Mucosa of rectum (tissue), 2 donors: ENCODE measurements at regions not wholly inside any gene's neighbourhood (a gene's known extent, or its start where the extent isn't known, plus 50 kb on each side); places are given as distances from the start of the nearest gene placed in this dataset.

Experiments
- H3K27ac ChIP-seq, 2 donors: one replicate each; pipeline ENCODE4 v1.7.0; 2013; ENCODE audit warnings: inconsistent platforms in 2 of 2, low read depth in 2 of 2, low read length in 2 of 2
- H3K27me3 ChIP-seq, 2 donors: one replicate each; pipeline ENCODE4 v1.7.0; 2013; ENCODE audit warnings: low read length in 2 of 2; ENCODE audit not compliant: control insufficient read depth in 2 of 2, insufficient read depth in 2 of 2
- H3K36me3 ChIP-seq, 2 donors: one replicate each; pipeline ENCODE4 v1.7.0; 2013; ENCODE audit warnings: low read length in 2 of 2; ENCODE audit not compliant: control insufficient read depth in 2 of 2, insufficient read depth in 2 of 2
- H3K4me1 ChIP-seq, 2 donors: one replicate each; pipeline ENCODE4 v1.7.0; 2013; ENCODE audit warnings: low read length in 2 of 2, mild to moderate bottlenecking in 1 of 2; ENCODE audit not compliant: control insufficient read depth in 2 of 2, insufficient read depth in 2 of 2
- H3K4me3 ChIP-seq, 2 donors: one replicate each; pipeline ENCODE4 v1.7.0; 2013; ENCODE audit warnings: low read length in 2 of 2
- H3K9ac ChIP-seq, 2 donors: one replicate each; pipeline ENCODE4 v1.7.0; 2013; ENCODE audit warnings: low read length in 2 of 2, low read depth in 1 of 2, mild to moderate bottlenecking in 1 of 2
- H3K9me3 ChIP-seq, 2 donors: one replicate each; pipeline ENCODE4 v1.7.0; 2013; ENCODE audit warnings: low read length in 2 of 2; ENCODE audit not compliant: control insufficient read depth in 2 of 2
- donor health status: healthy.
- donor health status: Normal muscosa, but diverticular disease.

DNA sequence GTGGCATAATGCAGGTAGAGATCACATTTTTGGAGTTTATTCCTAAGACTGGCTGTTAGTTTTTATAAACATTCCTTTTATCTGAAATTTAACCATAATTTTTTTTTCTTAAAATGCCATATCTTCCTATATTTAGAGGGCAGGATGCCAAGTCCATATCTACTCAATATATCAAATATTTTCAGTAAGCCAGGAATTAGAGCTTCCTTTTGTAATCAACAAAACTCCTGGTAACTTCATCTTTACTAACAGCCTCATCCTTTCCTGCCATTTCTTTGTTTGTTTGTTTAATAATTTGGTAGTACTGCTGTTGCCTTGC, 136.3 kb downstream of the OLIG3 start:
- no peak overlapping the region for H3K27ac ChIP-seq

DNA sequence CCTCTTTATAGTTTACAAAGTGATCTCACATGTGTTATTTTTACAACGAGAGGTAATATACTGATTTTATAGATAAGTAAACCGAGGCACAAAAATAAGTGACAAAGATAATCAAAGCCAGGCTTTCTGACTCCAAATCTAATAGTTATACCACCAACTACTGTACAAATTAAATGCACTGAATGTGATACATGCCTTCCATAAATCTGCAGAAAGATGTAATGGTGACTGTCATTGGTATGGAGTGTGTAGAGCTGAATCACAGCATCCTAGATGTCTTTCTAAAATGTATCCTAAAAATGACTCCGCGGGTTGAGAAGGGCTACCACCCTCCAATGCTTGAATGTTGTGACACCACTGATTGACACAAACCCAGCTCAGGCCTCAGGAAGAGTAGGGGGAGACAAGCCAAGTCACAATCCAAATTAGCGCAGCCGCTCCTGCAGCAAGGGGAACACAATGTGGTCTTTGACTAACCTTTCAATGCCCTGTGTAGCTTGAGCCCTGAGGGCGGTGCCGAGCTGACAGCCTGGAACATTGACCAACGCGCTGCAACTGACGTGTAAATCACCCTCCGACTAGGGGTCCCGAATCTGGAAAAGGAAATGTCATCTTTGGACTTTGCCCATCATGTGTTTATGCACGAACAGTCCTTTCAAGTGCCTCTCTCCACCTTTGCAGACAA, 136.8 kb downstream of the OLIG3 start:
- Histone ChIP-seq H3K27me3 (no peaks in the 10 kb centered on the region), H3K4me3 (no peak overlapping the region), H3K4me1 (no peaks in the 10 kb centered on the region), H3K9me3 (no peaks in the 10 kb centered on the region), H3K27ac (no peak overlapping the region), H3K36me3 (no peaks in the 10 kb centered on the region), H3K9ac (no peak overlapping the region)

More for the DNA sequence above, 136.3 kb downstream of the OLIG3 start:
- no peak overlapping the region for H3K9ac ChIP-seq
- no peaks in the 10 kb centered on the region for H3K9me3 ChIP-seq
- no peaks in the 10 kb centered on the region for H3K36me3 ChIP-seq
- H3K27me3 ChIP-seq, result no peaks in the 10 kb centered on the region
- H3K4me1 ChIP-seq, result no peaks in the 10 kb centered on the region
- no peak overlapping the region for H3K4me3 ChIP-seq

DNA sequence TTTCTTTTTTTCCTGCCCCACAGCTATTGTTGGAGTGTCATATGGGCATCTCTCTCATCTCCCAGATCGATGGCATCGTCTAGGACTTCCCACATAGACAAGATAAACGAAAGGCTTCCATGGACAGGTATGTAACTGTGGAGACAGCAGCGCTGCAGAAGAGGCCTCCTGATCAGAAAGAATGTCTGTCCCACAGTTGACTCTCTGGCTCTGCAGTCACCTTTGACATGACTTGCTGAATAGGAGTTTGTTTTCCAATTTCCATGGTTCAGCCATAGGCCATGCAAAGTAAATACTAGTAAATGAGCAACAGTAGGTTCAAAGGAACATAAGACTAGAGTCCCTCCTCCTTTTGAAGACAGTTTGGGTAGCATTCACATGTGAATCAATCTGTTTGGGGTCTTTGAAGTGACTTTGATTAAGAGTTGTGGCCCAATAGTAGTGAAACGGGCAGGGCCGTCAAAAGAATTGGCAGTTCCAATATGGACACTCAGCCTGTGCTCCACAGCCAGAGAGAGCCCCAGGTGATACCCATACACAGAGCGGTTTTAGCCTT, 134.7 kb upstream of the IFNGR1 start:
- Histone ChIP-seq H3K36me3 (no peaks in the 10 kb centered on the region), H3K9ac (no peak overlapping the region), H3K4me1 (no peaks in the 10 kb centered on the region), H3K27ac (no peak overlapping the region), H3K27me3 (no peaks in the 10 kb centered on the region), H3K4me3 (no peak overlapping the region), H3K9me3 (no peaks in the 10 kb centered on the region)

- no peak overlapping the region for H3K4me3 ChIP-seq
- H3K27me3 ChIP-seq, result no peaks in the 10 kb centered on the region
- no peaks in the 10 kb centered on the region for H3K36me3 ChIP-seq
- no peaks in the 10 kb centered on the region for H3K9me3 ChIP-seq
- H3K27ac ChIP-seq, result no peak overlapping the region
- no peak overlapping the region for H3K9ac ChIP-seq
- H3K4me1 ChIP-seq, result no peaks in the 10 kb centered on the region
Observed at GRCh38 chr6:137353346-137353745, 134.2 kb upstream of the IFNGR1 start.

GRCh38 chr6:137352859-137353258, 133.7 kb upstream of the IFNGR1 start:
- no peaks in the 10 kb centered on the region for H3K36me3 ChIP-seq
- no peaks in the 10 kb centered on the region for H3K9me3 ChIP-seq
- no peaks in the 10 kb centered on the region for H3K4me1 ChIP-seq
- no peak overlapping the region for H3K27ac ChIP-seq
- H3K9ac ChIP-seq, result no peak overlapping the region
- H3K27me3 ChIP-seq, result no peaks in the 10 kb centered on the region
- no peak overlapping the region for H3K4me3 ChIP-seq

DNA sequence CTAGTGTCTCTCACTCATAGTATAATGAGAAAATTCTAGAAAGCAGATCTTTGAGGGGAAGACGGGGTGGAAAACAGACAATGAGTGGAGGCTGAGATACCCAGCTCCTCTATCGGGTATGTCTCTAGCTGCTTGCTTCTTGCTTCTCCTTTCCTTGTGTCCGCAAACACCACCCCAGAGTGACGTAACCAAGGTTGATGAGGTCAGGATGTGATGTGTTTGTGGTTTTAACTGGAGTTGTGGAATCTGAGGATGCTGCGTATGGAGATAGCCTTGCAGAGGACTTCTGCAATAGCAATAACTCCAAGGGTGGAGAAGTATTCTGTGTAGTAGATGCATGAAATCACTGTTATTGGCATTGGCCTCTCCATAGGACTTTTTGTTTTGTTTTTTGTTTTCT, 132.7 kb upstream of the IFNGR1 start:
- no peaks in the 10 kb centered on the region for H3K9me3 ChIP-seq
- H3K36me3 ChIP-seq, result no peaks in the 10 kb centered on the region
- no peaks in the 10 kb centered on the region for H3K27me3 ChIP-seq
- no peaks in the 10 kb centered on the region for H3K4me1 ChIP-seq
- H3K9ac ChIP-seq, result no peak overlapping the region
- H3K4me3 ChIP-seq, result no peak overlapping the region
- no peak overlapping the region for H3K27ac ChIP-seq

DNA sequence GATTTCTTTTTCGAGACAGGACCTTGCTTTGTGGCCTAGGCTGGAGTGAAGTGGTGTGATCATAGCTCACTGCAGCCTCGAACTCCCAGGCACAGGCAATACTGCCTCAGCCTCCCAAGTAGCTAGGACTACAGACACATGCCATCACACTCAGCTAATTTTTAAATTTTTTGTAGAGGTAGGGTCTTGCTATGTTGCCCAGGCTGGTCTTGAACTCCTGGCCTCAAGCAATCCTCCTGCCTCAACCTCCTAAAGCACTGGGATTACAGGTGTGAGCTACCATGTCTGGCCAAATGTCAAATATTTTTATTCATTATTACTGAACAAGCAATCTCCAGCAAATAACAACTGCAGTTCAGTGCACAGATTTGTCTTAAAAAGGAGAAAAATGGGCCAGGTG, 131.7 kb upstream of the IFNGR1 start:
- Histone ChIP-seq H3K9ac (no peak overlapping the region), H3K4me1 (no peaks in the 10 kb centered on the region), H3K9me3 (no peaks in the 10 kb centered on the region), H3K27me3 (no peaks in the 10 kb centered on the region), H3K27ac (no peak overlapping the region), H3K4me3 (no peak overlapping the region), H3K36me3 (no peaks in the 10 kb centered on the region)

DNA sequence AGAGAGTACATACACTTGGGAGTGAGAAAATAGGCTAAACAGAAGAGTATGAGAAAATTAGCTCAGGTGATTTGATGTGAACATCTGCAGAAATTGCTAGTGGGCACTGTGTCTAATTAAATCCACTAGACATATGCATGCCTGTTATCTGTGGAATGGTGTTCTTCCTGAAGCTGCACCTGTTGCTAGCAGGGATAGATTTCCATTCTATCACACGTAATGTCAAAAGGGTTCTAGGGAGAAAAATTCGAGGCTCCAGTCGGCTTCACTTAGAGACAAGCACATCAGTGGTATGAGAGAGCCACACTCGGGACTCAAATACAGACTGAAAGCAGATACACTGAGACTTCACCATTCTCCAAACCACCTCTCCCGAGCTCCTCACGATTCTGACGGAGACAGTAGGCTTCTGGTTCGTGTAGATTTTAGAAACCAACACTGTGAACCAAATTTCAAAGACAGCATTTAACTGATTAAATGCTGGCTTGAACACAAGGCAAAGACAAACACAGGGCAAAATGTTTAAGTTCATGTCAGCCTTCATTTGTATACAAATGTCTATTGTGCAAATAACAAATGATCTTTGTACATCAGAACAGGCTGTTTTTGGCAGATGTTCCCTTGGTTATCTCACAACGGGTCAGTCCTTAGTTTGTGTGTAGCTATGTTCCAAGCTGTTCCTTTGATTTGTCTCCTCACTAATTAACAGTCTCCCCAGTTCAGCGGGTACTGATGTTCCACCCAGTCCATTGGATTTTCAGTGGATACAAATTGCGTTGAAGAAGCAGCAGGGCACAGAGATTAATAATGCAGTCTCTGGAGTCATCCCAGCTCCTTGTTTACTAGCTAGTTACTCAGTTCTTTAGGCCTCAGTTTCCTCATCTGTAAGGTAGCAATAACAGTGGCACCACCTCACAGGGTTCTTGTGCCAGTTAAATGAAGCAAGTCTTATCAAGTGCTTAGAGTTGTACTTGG, 131.0 kb upstream of the IFNGR1 start:
- H3K27me3 ChIP-seq, result no peaks in the 10 kb centered on the region
- no peaks in the 10 kb centered on the region for H3K36me3 ChIP-seq
- no peaks in the 10 kb centered on the region for H3K4me1 ChIP-seq
- no peaks in the 10 kb centered on the region for H3K9me3 ChIP-seq
- no peak overlapping the region for H3K9ac ChIP-seq
- H3K4me3 ChIP-seq, result no peak overlapping the region
- H3K27ac ChIP-seq, result no peak overlapping the region

DNA sequence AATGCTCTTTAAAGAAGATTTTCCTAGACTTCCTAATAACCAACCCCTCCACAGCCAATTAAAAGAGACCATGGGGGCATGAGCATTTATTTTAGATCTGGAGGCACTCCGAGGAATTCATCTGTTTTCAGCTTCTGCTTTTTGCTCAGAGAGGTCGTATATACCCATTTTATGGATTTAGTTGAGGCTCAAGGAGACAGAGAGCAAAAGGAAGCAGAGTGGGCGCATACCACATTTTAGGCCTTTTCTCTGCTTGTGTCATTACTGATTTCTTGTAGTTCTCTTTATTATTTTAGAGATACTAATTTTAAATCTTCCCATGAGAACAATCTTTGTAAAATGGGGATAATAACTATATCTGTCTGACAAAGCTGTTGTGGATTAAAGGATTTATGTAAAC, 129.6 kb upstream of the IFNGR1 start:
- H3K36me3 ChIP-seq, result no peaks in the 10 kb centered on the region

DNA sequence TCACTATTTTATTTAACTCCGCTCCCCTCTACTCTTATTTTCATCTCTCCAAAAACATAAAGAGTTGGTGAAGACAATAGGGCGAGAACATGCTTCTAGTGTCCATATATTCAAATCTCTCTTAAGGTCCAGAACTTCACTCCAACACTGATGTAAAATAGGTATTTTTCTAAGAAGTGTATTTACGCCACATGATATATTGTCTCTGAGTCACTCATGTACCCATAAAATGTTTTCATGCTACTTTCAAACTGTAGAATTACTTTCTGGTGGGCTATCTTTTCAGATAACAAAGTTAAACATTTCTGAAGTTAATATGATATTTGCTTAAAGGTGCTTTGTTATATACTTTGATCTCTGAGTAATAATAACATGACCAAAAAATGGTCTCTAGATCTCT, 124.1 kb upstream of the IFNGR1 start:
- Histone ChIP-seq H3K4me3 (no peak overlapping the region), H3K9me3 (no peaks in the 10 kb centered on the region), H3K9ac (no peak overlapping the region), H3K36me3 (no peaks in the 10 kb centered on the region), H3K4me1 (peaks cover 0 to 11% of the 10 kb centered on the region in 2 donors), H3K27ac (no peak overlapping the region), H3K27me3 (no peaks in the 10 kb centered on the region)

More for the DNA sequence above, 129.6 kb upstream of the IFNGR1 start:
- no peak overlapping the region for H3K4me3 ChIP-seq
- peaks cover 0 to 3% of the 10 kb centered on the region in 2 donors for H3K4me1 ChIP-seq
- no peak overlapping the region for H3K9ac ChIP-seq
- no peaks in the 10 kb centered on the region for H3K27me3 ChIP-seq
- H3K9me3 ChIP-seq, result no peaks in the 10 kb centered on the region
- H3K27ac ChIP-seq, result no peak overlapping the region
